Tibial nerve (tissue), 3 donors: ENCODE measurements at regions not wholly inside any gene's neighbourhood (a gene's known extent, or its start where the extent isn't known, plus 50 kb on each side); places are given as distances from the start of the nearest gene placed in this dataset.

Experiments
- CTCF ChIP-seq, 5 experiments: fragments of 200-600 bp in 3 of 5; fragments of 450-650 bp in 2 of 5; sonication (generic) in 3 of 5; IDR thresholded peaks; one replicate each; pipeline ENCODE4 v1.5.1; 2016 to 2019; ENCODE audit warnings: antibody characterized with exemption in 5 of 5, mild to moderate bottlenecking in 3 of 5, moderate library complexity in 2 of 5
- POLR2A ChIP-seq, 2 donors: fragments of 450-650 bp; IDR thresholded peaks; one replicate each; pipeline ENCODE4 v1.6.1; 2017; ENCODE audit warnings: antibody characterized with exemption in 2 of 2, mild to moderate bottlenecking in 2 of 2, moderate library complexity in 2 of 2

GRCh38 chr3:117417411-117417810 is 707.8 kb downstream of the TUSC7 start:
- TF ChIP-seq CTCF (IDR thresholded peaks at IDR 0.05) (no peak), POLR2A (IDR thresholded peaks at IDR 0.05) (no peak)
